Fibroblast of pulmonary artery (primary cell): ENCODE measurements at regions not wholly inside any gene's neighbourhood (a gene's known extent, or its start where the extent isn't known, plus 50 kb on each side); places are given as distances from the start of the nearest gene placed in this dataset.

Source experiments
- DNase-seq: peaks from one replicate; pipeline ENCODE4 v3.0.0-alpha.2; 2010; ENCODE audit warnings: low read depth
- H3K4me3 ChIP-seq: replicated peaks from 2 replicates; pipeline ENCODE4 v1.5.1; 2011; ENCODE audit warnings: low read depth, mild to moderate bottlenecking, control low read depth, low read length, moderate library complexity
- CTCF ChIP-seq: IDR thresholded peaks from 2 replicates; pipeline ENCODE4 v1.5.1; 2011; ENCODE audit warnings: mild to moderate bottlenecking, control low read depth, low read length, inconsistent platforms; ENCODE audit errors: missing control alignments

GRCh38 chr3:151558661-151559060 lies 97.8 kb upstream of the IGSF10 start:
- no peak overlapping the region for H3K4me3 ChIP-seq
- peak; percentile 48 for DNase-seq
- TF ChIP-seq CTCF = no peak

GRCh38 chr3:151557068-151557840 lies 96.4 kb upstream of the IGSF10 start:
- no peak for TF ChIP-seq CTCF
- H3K4me3 ChIP-seq = no peak overlapping the region
- no peak for DNase-seq

GRCh38 chr3:151556596-151556995 lies 95.7 kb upstream of the IGSF10 start:
- H3K4me3 ChIP-seq = no peak overlapping the region
- no peak for TF ChIP-seq CTCF
- no peak for DNase-seq

- DNase-seq = no peak
- H3K4me3 ChIP-seq = no peak overlapping the region
- no peak for TF ChIP-seq CTCF
These were observed 94.7 kb upstream of the IGSF10 start for GRCh38 chr3:151555523-151555922.

- H3K4me3 ChIP-seq = no peak overlapping the region
- no peak for TF ChIP-seq CTCF
- peak; percentile 79 for DNase-seq
These were observed 93.0 kb upstream of the IGSF10 start for GRCh38 chr3:151553888-151554287.

- DNase-seq = peak; percentile 60
- no peak for TF ChIP-seq CTCF
- H3K4me3 ChIP-seq = no peak overlapping the region
These were observed 91.7 kb upstream of the IGSF10 start for GRCh38 chr3:151552589-151552988.

- no peak overlapping the region for H3K4me3 ChIP-seq
- TF ChIP-seq CTCF = no peak
- DNase-seq = no peak
These were observed 89.8 kb upstream of the IGSF10 start for GRCh38 chr3:151550642-151551041.
